ENCODE measurements at regions not wholly inside any gene's neighbourhood (a gene's known extent, or its start where the extent isn't known, plus 50 kb on each side); places are given as distances from the start of the nearest gene placed in this dataset.

GRCh38 chr5:176175101-176175852 is 62.9 kb upstream of the SIMC1 start:
- TF ChIP-seq POLR2A (IDR thresholded peaks at IDR 0.05), result no peak
- TF ChIP-seq, protein P1, sequence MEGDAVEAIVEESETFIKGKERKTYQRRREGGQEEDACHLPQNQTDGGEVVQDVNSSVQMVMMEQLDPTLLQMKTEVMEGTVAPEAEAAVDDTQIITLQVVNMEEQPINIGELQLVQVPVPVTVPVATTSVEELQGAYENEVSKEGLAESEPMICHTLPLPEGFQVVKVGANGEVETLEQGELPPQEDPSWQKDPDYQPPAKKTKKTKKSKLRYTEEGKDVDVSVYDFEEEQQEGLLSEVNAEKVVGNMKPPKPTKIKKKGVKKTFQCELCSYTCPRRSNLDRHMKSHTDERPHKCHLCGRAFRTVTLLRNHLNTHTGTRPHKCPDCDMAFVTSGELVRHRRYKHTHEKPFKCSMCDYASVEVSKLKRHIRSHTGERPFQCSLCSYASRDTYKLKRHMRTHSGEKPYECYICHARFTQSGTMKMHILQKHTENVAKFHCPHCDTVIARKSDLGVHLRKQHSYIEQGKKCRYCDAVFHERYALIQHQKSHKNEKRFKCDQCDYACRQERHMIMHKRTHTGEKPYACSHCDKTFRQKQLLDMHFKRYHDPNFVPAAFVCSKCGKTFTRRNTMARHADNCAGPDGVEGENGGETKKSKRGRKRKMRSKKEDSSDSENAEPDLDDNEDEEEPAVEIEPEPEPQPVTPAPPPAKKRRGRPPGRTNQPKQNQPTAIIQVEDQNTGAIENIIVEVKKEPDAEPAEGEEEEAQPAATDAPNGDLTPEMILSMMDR (IDR thresholded peaks at IDR 0.05), result no peak
- WGBS, 2 donors, result 79 to 82% methylated on average over 10 to 16 of the region's 16 CpGs
- Histone ChIP-seq H3K27me3 (no peaks in the 10 kb centered on the region), H3K4me1 (peaks cover 6 to 10% of the 10 kb centered on the region in 2 donors), H3K9me3 (no peaks in the 10 kb centered on the region), H3K27ac (no peak overlapping the region), H3K4me3 (replicated peaks in 1 of 3) (no peak overlapping the region), H3K36me3 (no peaks in the 10 kb centered on the region)
- intact Hi-C loops (cut with DNase I), result no loop called here
- no peak for DNase-seq

DNA sequence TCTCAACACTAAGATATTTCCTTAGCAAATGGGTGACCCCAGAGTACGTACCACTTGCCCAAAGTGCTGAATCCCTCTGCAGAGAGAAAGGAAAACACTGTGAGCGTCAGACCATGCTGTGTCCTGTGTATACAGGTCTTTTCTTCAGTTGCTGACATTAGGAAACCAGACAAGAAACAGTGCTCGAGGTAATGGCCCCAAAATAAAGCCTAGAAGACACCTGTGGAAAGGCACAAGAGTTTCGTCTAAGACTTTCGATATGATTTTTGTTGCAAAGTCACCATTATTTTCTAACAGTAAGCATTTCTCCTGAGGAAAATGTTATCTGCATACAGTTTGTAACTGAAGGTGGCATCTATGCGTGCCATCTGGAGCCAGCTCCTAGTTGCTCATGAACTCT is 62.0 kb upstream of the SIMC1 start:
- H3K9me3 ChIP-seq, result no peaks in the 10 kb centered on the region
- H3K27ac ChIP-seq, result no peak overlapping the region
- no peaks in the 10 kb centered on the region for H3K27me3 ChIP-seq
- peaks cover 15 to 19% of the 10 kb centered on the region in 2 donors for H3K4me1 ChIP-seq
- intact Hi-C loops (cut with DNase I), result no loop called here
- WGBS, 2 donors, result 70 to 74% methylated on average over 6 of the region's 6 CpGs
- DNase-seq, result no peak
- H3K4me3 ChIP-seq (replicated peaks in 1 of 3), result no peak overlapping the region
- no peaks in the 10 kb centered on the region for H3K36me3 ChIP-seq
- TF ChIP-seq, protein P1 (IDR thresholded peaks at IDR 0.05), result no peak
- no peak for TF ChIP-seq POLR2A (IDR thresholded peaks at IDR 0.05)

GRCh38 chr5:176178789-176179188 is 59.4 kb upstream of the SIMC1 start:
- DNase-seq, result no peak
- H3K4me3 ChIP-seq (replicated peaks in 1 of 3), result no peak overlapping the region
- peaks cover 32 to 37% of the 10 kb centered on the region in 2 donors for H3K4me1 ChIP-seq
- H3K27ac ChIP-seq, result no peak overlapping the region
- no peaks in the 10 kb centered on the region for H3K27me3 ChIP-seq
- TF ChIP-seq, protein P1 (IDR thresholded peaks at IDR 0.05), result no peak
- no peak for TF ChIP-seq POLR2A (IDR thresholded peaks at IDR 0.05)
- H3K9me3 ChIP-seq, result no peaks in the 10 kb centered on the region
- 95 to 98% methylated on average over 3 of the region's 3 CpGs for WGBS, 2 donors
- H3K36me3 ChIP-seq, result no peaks in the 10 kb centered on the region
- intact Hi-C loops (cut with DNase I), result no loop called here

GRCh38 chr5:176180339-176180738 is 57.9 kb upstream of the SIMC1 start:
- WGBS, 2 donors, result 38 to 44% methylated on average over 3 of the region's 3 CpGs
- Histone ChIP-seq H3K27me3 (no peaks in the 10 kb centered on the region), H3K36me3 (no peaks in the 10 kb centered on the region), H3K4me3 (replicated peaks in 1 of 3) (no peak overlapping the region), H3K27ac (no peak overlapping the region), H3K9me3 (no peaks in the 10 kb centered on the region), H3K4me1 (peaks cover 33 to 37% of the 10 kb centered on the region in 2 donors)
- TF ChIP-seq POLR2A (IDR thresholded peaks at IDR 0.05), result no peak
- TF ChIP-seq, protein P1 (IDR thresholded peaks at IDR 0.05), result no peak
- DNase-seq, result no peak
- intact Hi-C loops (cut with DNase I), result no loop called here

- peak overlapping the region in 2 of 3 donors; percentile 57 to 64 for H3K27ac ChIP-seq
- peaks cover 33 to 37% of the 10 kb centered on the region in 2 donors for H3K4me1 ChIP-seq
- H3K36me3 ChIP-seq, result no peaks in the 10 kb centered on the region
- H3K27me3 ChIP-seq, result no peaks in the 10 kb centered on the region
- no peaks in the 10 kb centered on the region for H3K9me3 ChIP-seq
- TF ChIP-seq POLR2A (IDR thresholded peaks at IDR 0.05), result no peak
- peak in 1 of 2 donors; percentile 26 for DNase-seq
- no peak overlapping the region for H3K4me3 ChIP-seq (replicated peaks in 1 of 3)
- WGBS, 2 donors, result 36 to 42% methylated on average over 3 of the region's 3 CpGs
- intact Hi-C loops (cut with DNase I), result no loop called here
These were observed 57.4 kb upstream of the SIMC1 start for GRCh38 chr5:176180781-176181180.
